Cerebellar nuclear complex (tissue), 1 donor: ENCODE measurements at regions not wholly inside any gene's neighbourhood (a gene's known extent, or its start where the extent isn't known, plus 50 kb on each side); places are given as distances from the start of the nearest gene placed in this dataset.

Experiments
- DNase-seq, 2 experiments: peaks; one replicate each; lab custom pipeline; 2025; lab: John Stamatoyannopoulos, UW

DNA sequence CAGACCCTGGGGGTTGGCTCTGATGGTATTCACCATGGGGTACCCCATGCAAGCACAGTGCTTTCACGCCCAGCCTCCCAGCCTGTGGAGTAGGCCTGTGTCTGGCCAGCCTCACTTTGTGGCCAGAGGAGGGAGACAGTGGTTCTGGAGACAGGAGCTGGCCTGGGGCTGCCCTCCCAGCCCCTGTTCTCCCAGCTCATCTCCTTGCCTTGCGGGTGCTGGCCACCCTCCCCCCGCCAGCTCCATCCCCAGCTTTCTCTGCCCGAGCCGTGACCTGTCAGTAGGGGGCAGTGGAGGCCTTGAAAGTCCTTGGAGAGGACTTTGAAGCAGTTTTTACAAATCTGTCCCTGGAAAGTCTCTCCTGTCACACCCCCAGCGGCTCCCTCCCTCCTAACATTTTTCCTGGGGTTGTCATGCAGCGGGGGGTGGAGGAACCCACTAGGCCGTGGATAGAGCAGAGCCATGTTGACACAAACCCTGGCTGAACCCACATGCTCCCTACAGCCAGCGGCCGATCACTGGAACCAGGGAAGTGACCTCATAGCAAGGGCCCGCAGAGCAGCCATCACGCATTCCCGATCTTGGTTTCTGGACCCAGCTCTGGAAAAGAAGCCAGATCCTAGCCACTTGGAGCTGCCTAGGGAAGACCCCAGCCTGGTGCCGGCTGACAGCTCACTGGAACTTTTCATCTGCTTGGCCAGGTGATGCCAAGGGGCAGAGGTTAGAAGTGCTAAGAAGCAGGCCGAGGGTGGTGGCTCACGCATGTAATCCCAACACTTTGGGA lies 289.4 kb downstream of the SEC14L1 start:
- DNase-seq = peak in 1 of 2 experiments; percentile 63

DNA sequence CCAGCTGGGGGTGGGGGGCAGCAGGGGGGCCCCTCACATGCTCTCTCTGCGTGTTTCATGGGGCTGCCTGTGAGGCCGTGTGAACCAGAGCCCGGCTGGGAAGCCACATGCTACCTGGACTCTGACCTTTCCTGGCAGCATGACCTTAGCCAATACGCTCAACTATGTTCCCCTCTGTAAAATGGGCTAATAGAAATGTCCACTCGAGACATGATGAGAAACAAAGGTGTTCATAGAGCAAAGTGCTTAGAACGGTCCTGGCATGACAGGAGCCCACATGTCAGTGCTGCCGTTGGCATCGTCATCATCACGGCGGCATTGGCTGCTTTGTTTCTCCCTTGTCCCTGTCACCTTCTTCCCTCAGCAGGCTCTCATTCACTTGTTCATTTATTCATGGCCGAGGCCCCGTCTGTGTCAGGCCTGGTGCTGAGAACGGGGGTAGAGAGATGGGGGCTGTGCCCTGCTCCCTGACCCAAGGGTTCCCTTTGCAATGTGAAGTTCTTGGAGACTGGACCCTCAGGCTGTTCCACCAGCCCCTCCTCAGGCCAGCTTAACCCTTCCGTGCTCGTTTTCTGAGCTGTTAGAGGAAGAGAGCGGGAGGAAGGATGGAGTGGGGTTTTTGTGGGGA lies 291.4 kb downstream of the SEC14L1 start:
- DNase-seq = no peak

DNA sequence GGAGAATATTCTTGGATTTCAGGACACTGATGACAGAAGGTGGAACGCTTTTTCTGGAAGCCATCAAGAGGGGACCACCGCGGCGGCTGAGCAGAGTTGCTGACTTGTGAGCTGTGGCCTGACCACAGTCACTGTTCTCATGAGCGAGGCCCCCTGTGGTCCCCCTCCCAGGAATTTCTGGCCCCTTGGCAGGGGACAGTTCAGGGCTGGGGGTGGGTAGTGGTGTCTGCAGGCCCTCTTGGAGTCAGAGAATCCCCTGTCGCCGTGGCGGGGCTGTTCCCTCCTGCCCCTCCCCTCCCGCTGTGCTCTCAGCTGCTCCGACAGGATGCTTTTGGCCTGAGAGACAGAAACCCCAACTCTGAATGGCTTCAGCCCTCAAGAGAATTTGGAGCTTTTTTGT lies 292.0 kb downstream of the SEC14L1 start:
- no peak for DNase-seq

DNA sequence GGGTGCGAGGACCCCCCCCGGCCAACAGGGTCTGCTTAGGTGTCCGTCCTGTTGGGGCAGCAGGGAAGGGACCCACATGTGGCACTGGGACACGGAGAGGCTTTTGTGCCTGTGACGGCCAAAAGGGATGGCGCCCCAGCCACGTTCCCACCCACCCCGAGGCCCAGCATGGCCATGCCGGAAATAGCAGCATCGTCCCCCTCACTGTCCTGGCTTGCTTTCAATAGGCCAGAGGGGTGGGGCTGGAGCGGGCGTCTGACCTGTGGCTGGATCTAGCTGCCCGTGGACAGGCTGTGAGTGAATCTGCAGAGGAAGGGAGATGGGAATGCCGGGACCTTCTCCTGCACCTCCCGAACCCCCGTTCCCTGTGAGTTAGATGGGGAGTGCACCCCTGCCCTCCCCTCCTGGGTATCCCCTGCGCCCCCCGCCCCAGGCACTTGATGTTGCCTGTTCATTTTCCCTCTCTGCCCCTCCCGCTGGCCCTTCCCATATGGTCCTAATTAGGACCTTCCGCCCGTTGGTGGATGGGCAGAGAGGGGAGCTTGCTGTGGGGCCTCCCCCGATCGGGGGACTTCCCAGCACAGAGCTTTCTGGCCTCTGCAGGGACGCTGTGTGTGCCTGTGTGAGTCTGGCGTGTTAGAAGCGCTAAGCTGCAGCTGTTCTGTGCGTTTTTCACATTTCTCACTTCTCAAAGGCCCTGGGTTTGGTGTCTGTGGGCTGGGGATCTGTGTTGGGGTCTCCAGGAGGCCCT lies 292.8 kb downstream of the SEC14L1 start:
- DNase-seq = no peak

DNA sequence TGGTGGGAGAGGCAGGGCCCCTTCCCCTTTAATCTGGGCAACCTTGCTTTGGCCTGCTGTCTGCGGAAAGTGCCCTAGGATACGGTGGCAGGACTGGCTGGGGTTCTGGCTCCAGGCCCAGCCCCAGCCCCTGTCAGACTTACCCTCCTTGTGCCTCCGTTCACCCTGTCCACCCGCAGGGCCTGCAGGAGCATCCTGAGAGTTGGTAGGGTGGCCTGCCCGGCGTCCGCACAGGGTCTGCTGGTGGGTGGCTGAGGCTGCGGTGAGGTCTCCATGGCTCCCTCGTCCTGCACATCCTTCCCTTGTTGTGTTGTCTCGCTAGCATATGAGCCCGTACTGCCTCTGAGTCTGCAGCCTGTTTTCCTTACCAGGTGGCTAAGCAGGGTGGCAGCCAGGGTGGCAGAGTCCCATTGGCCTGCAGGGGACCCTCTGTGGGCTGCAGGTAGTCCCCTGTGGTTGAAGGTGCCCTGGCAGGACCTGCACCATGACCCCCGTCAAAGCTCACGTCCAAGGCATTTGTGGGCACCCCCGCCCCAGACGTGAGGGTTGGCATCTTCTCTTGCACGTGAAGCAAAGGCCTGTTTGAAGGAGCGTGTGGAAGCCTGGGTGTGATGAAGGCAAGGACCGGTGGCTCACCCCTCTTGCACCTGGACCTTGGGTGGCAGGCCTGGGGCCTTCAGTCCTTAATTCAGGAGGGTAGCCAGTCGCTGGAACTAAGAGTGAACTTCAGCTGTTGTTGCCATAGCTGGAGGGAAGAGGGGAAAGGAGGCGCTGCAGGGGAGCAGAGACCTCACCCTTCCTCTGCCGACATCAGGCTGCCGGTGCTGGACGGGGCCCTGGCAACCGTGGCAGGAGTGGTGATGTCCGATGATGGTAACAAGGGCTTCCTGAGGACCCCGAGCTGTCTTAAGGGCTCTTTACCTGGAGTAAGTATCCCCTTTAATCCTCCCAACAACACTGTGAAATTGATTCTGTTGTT lies 293.7 kb downstream of the SEC14L1 start:
- DNase-seq = no peak

DNA sequence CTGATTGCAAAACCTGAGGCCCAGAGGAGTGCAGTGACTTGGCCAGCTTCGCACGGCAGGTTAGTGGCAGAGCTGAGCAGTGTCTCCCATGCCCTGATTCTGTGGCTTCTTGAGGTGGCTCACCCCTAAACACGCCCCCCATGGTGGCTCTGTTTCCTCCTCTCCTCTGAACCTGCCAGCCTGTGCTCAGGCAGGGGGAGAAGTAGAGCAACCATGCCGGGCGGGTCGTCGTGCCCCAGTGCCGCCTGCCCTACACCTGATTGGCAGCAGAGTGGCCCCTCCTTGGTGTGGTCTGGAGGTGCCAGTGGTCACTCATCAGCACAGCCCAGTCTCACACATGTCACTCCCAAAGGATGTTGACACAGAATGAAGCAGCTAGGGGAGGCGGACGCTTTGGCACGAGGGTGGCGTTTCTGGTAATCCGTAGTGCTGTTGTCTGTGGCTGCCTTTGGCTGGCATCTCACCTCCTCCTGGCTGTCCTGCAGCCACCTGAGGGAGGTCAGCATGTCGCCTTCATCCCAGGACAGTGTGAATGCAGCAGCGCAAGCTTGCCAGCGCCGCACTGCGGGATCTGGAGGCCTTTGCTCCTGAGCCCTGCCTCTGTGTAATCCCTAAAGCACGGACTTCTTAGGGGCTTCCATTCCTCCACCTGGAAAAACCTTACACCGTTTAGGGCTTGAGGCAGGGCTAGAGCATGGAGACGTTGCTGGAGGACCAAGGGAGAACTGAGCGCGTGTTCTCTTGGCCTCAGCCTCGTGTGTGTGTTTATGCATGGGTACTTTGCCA lies 294.7 kb downstream of the SEC14L1 start:
- DNase-seq = peak in 1 of 2 experiments; percentile 42

DNA sequence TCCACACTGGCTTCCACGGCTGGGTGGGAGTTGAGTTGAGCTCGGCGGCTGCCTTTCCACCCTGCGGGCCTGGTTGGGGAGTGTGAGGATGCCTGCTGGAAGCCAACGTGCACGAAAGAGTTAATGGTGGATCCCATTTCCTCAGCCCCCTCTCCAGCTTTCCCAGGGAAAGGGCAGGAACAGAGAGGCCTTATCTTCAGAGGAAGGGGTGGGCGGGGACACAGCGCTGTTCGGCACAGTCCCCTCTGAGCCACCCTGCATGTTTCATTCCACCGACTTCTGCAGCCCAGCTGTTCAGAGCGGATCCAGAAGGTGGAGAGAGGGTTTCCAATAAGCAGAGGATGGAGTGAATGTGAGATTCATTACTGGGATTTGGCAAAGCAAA lies 295.3 kb downstream of the SEC14L1 start:
- no peak for DNase-seq

DNA sequence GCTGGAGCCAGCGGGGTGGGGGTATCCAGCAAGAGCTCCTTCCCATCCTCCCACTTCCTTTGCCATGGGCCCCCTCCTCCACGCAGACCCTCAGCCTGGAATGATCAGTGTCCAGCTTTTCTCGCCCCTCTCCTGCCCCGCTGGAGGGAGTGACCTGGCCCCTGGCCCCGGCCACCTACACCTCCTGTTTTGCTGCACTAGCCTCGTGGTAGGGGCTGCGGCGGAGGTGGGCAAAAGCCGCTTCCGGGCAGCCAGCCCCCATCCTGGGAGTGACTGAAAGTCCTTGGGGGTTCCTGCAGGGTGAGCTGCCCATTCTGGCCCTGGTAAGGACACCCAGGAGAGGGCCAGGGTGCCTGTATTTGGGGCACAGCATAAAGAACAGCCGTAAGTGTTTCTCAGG lies 295.7 kb downstream of the SEC14L1 start:
- no peak for DNase-seq

DNA sequence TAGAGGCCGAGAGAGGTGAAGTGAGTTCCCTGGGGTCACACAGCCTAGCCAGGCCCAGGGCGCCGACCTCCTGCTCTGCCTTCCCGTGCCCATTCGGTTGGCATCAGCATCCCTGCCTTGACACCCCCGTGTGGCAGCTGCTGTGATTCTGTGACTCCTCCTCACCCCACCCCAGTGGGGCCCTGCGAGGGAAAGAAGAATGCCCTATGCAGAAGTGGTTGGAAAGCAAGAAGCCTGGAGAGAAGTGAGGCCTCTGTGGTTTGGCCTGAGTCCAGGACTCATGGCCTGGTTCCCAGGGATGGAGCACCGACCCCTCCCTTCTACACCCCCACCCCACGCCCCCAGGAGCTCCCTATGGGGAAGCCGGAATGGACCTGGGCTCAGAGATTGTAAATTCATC lies 296.2 kb downstream of the SEC14L1 start:
- no peak for DNase-seq

DNA sequence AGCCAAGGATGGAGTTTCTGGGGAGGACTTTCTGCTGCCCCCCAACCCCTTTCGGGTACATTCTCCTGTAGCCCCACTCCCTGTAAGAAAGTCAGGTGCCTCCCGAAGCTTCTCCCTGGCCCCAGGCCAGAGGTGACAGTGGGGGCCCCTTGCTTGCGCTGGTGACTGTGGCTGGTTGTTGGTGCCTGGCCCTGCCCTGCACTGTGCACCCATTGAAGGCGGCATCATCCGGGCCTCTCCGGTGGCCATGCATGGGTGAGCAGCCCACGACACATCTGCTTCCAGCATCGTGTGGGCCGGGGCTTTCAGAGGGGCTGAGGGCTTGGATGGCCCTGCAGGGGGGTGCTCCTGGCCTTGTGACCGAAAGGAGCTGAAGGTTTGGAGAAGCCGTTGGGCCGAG lies 297.0 kb downstream of the SEC14L1 start:
- DNase-seq = no peak

DNA sequence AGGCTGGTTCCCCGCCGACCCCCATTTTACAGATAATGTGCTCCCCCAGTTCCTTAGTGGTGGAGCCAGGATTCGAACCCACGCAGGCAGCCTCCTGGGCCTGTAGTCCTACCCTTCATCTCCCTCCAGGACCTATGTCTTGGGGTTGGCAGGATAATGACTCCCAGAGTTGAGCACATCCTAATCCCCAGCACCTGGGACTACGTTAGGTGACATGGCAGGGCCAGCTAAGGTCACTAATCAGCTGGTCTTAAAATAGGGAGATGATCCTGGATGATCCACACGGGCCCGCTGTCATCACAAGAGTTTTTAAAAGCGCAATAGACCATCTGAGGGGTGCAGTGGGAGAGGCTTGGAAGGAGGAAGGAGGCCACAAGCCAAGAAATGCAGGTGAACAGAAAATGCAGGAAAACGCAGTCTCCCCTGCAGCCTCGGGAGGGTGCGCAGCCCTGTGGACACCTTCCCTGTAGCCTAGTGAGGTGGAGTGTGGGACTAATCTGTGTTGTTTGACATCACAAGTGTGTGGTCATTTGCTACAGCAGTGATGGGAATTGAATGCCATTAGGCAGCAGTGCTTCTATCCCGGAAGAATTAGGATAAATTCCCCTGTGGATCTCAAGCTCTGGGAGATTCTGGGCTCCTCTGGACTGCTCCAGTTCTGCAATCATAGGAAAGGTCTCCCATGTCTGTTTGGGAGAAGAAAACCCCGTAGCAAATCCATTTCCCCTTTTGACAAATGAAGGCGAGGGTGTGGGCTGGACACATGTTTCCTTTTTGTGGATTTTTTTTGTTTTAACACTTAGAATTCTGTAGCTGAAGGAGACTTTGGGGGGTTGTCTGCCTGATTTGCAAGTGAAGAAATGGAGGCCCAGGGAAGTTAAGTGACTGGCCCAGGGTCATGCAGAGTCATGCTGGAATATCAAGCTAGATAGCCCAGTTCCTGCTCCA lies 297.7 kb downstream of the SEC14L1 start:
- no peak for DNase-seq

DNA sequence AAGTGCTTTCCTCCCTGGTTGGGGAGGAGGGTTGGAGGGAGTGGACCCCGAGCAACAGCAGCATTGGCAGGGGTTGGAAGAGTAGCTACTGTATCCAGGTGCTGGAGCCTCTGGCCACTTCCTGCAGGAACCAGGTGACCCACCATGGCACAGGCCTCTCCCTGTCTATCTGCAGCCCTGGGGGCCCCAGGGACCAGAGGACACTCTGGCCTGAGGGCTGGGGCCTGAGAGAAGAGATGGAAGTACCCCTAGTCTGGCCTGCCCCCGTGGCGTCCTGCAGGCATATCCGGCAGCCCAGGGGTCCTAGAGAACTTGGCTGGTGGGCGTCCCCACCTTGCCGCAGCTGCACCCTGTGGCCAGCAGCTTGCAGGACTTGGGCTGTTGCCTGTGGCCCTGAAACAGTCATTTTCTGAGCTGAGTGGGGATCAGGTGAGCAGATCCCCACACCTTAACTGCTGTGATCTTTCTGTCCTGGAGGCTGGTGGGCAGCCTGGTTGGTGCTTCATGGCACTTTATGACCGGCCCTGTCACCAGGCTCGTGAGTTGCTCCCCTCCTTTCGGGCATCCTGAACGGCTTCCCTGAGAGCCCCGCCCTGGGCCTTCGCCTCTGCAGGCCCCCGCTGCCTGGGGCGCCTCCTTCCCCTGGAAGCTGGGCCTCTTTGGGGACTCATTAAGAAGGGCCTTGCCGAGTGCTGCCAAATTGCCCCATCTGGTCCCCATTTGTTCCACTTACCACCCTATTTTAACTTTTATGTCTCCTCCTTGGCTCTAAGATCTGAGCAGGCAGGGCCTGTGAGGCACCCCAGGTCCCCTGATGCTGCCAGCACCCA lies 298.6 kb downstream of the SEC14L1 start:
- no peak for DNase-seq

DNA sequence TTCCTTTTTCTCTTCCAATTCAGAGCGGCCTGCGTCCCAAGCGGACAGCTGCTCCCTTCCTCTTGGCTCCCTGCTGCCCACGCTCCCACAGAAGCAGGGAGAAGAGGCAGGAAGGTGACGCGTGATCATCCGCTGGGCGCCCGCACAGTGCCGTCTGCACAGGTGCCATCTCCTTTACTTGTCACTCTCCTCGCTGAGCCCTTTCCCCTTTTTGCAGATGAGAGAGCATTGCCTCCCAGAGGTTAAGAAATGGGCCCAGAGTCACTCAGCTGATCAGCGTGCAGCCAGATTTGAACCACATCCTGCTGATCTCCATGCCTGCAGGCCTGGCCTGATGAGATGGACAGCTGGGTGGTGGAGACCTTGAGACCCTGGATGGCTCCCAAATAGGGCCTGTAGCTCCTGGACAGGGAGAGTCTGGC lies 299.8 kb downstream of the SEC14L1 start:
- no peak for DNase-seq

DNA sequence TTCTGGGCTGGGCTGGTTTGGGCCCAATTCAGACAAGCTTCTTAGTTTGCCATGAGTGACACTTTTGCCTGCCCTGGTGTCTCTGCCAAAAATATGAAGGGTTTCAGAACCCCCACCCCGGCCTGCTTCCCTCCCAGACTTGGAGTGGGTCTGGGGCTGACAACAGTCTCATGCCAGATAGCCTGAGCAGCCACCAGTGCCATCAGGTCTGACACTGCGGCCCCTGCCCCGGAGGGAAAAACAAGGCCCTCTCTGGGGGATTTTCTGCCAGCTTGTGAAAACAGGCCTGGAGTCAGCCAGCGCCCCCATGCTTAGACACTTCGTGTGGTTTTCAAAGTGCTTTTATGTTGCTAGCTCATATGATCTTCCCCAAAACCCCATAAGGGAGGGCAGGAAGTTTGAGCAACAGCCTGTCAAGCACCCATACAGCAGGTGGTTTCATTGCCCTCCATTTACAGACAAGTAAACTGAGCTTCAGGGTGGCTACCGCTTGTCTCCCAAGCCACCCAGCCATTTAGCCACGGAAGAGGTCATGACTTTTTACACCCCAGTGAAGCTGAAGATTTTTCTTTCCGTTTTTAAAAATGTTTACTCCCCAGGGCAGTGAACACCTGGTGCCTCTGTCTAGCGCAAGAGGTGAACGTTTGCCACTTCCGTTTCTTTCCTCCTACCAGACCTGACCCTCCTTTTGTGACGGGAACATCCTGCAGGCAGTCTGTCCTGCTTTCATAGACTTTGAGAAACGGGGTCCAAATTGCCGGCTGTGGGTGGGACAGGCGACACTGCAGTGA lies 300.6 kb downstream of the SEC14L1 start:
- DNase-seq = no peak

DNA sequence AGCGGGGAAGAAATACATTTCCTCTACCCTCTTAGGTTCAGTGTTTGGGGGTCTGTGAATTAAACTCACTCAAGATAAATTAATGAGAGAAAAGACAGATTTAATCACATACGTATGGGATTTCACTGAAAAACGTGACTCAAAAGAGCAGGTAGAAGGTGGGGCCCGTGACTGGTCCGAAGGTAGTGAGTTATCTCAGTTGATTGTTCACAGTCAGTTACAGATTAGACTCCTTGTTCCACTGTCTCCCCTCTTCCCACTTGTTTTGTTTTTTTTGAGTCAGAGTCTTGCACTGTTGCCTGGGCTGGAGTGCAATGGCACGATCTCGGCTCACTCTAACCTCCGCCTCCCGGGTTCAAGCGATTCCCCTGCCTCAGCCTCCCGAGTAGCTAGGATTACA lies 301.2 kb downstream of the SEC14L1 start:
- DNase-seq = no peak

DNA sequence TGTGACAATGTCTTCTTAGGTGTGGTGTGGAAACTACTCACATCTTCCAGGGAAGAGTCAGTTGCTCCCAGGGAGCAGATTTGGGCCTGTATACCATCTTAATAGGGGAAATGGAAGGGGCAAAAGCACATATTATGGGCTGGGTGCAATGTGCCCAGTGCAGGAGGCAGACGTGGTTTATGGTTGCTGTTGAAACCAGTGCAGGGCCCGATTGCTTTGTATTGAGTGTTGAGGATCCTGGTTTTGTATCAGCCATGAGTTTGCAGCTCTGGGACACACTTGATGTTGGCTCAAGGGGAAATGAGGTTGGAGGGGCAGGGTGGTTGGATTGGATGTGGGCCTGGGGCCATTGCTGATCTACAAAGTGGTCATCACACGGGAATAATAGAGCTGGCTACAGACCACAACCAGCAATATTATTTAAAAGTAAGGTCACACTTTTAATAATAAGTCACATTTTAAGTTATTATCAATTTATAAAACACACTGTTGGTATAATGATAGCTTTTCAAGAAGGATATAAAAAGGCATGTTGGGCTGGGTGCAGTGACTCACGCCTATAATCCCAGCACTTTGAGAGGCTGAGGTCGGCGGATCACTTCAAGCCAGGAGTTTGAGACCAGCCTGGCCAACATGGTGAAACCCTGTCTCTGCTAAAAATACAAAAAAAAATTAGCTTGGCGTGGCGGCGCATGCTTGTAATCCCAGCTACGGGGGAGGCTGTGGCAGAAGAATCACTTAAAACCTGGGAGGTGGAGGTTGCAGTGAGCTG lies 302.4 kb downstream of the SEC14L1 start:
- no peak for DNase-seq

DNA sequence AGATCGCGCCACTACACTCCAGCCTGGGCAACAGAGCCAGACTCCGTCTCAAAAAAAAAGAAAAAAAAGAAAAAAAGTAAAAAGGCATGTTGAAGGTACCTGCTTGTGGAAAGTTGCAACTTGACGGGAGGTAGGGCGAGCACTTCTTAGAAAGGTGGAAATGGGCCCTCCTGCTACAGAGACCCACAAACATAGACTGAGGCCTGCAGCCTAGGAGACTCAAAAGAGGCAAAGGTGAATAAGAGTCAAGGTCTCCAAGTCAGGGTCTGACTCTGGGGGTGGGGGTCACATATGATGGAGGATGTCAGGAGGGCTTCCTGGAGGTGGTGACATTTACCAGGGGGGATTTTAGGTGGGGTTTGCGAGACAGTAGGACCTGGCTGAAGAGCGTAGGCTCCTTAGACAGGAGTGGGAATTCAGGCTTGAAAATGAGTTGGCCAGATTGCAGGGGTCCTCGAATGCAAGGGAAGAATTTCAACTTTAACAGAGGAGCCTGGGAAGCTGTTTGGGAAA lies 303.0 kb downstream of the SEC14L1 start:
- no peak for DNase-seq
